ENCODE measurements at regions not wholly inside any gene's neighbourhood (a gene's known extent, or its start where the extent isn't known, plus 50 kb on each side); places are given as distances from the start of the nearest gene placed in this dataset.

DNA sequence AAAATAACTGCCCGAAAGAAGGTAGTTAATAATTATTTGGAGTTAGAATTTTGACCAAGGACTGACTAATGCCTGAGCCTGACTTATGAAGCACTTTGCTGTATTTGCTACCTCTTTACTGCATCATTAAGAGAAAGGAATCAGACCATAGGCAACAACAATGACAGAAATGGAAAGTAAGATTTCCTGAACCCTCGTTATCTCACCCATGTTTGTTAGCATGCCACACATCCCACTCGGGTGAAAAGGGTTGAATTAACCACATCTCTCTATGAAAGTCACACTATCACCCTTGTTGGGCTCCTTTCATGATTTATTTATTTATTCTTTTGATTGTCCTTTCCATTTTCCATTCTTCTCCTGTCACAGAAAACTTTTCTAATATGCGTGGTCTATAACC lies 59.6 kb downstream of the OLIG3 start:
- no peak for DNase-seq

DNA sequence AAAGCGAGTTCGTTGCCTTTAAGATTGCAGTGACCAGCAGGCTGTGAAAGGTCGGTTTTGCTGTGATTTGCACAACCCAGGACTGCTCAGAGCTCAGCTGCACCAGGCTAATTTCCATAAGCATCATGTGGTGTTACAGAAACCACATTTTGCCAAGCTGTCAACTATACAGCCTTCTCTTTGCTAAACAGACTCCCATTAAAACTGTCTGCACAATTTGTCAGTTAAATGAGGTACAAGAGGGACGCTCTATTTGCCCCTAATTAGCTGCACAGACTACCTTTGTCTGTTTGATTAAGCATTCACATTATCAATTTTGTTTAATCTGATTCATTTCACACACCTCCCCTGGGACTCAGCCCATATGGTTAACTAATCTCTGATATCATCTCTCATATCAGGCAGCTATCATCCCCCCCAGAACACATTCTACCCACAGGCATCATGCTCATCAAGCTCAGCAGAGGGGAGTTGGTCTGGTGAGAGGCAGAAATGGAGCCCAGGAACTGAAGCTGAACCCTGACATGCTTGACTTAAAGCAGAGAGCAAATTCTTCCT lies 62.1 kb downstream of the OLIG3 start:
- no peak for DNase-seq

GRCh38 chr6:137430954-137431353 lies 63.2 kb downstream of the OLIG3 start:
- DNase-seq, result no peak

DNA sequence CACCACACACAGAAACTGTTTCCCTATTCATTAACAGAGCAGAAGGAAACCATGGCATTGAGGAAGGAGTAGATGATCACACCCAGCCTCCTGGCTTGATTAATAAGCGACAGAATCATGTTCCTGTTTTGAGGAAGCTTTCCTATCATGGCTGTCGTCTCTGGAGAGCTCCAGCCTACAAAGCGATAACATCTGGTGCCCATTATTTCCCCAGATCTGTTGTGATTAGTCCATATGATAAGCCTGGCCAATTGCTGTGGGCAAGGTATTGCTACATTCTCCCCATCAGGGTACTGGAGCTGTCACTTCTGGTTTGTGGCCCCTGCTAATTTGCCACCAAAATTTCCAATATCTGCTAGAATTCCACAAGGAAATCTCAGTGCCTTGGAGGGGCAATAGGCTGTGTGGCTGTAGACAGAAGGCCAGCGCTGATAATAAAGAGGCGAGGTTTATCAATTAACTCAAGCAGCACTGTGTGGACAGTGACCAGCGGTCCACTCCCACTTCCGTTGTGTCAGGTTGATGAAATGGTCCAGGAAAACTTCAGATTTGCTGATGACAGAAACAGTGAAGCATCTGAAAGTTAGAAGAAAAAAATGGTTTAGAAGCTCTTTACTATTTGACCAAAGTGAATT lies 66.4 kb downstream of the OLIG3 start:
- no peak for DNase-seq

DNA sequence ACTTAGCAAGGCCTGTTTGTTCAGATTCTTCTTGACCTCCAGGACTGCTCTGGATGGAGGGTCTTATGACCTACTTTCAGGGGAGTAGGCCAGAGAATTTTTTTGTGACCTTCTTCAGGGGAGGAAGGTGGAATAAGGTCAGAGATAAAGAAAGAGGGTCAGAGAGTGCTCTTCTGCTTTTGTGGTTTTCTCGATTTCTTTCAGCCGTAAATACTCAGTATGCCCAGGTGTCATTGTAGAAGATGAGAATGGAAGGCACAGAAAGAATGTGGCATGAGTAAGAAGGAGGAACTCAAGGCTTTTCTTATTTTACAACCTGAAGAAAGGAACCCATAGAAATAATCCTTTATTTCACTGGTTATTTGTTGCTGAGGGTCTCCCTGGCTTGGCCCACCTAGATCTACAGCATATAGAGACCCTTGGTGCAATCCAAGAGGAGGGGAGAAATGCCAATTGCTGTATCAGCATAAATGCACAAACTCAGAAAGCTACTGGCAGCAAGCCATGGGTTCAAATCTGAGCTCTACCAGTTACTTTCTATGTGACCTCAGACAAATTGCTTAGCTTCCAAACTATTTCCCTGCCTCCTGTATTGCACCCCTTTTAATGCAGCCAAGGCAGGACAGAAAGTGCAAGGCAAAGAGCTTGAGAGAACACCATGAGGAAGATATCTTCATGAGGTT lies 68.0 kb downstream of the OLIG3 start:
- no peak for DNase-seq

DNA sequence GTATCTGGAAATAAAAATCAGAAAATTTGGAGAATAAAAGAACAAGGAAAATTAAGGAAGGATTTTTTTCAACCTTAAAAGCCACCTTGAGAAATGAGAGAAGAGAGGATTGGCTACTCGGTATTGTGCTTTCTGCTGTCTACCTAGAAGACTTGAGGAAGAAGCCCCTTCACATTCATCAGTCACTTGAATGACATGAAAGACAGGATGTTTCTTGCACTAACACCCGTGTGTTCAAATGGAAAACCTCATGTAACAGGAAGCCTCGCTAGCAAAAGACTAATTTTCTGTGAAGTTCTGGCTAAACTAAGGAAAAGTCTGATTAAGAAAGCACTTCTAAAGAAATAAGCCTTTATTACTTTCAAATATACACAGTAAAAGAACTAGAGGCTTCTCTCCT lies 69.9 kb downstream of the OLIG3 start:
- peak in 2 of 6 experiments; percentile 19 to 21 for DNase-seq

- no peak for DNase-seq
Measured at GRCh38 chr6:137423451-137424168, 70.6 kb downstream of the OLIG3 start.

DNA sequence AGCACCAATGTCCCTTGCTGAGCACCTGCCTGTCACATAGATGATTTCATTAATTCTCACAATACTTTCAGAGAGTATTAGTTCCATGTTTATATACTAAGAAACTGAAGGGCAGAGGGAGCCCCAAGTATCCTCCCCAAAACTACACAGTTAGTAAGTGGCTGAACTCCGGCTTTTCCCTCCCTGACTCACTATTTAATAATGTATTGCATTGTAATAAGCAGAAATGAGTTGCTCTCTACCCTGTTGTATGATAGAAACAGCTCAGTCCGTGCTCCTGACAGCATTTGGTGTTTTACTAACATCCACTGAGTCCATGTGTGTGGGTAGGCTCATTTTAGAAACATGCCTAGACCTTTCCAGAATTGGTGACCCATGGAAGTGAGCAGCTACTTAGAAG lies 76.8 kb downstream of the OLIG3 start:
- no peak for DNase-seq

- no peak for DNase-seq
Measured at GRCh38 chr6:137416376-137417109, 77.7 kb downstream of the OLIG3 start.

GRCh38 chr6:137415834-137416190 lies 78.4 kb downstream of the OLIG3 start:
- no peak for DNase-seq

- peak; percentile 23 to 75 (median 40) for DNase-seq
Measured at GRCh38 chr6:137415127-137415833, 78.9 kb downstream of the OLIG3 start.

GRCh38 chr6:137414599-137414998 lies 79.6 kb downstream of the OLIG3 start:
- DNase-seq, result no peak

GRCh38 chr6:137413482-137413881 lies 80.7 kb downstream of the OLIG3 start:
- no peak for DNase-seq

DNA sequence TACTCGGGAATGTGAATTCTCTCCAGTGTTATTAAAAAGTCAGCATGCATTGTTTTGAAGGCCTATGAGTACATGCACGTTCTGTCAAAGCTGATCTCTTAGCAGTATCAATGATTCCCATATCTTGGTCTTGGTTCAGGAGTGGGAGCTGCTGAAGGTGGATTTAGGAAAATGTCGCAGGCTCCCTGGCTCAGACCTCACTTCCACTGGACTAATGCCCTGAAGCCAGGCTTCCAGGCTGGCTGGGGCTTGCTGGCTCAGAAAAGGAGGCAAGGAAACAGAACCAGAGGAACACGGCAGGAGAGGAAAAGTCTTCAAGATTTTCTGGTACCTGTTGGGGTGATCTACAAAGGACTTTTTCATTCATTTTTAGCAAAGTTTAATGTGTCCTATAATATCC lies 81.6 kb downstream of the OLIG3 start:
- no peak for DNase-seq

- no peak for DNase-seq
Measured at GRCh38 chr6:137409266-137409777, 84.9 kb downstream of the OLIG3 start.

GRCh38 chr6:137407816-137408215 lies 86.4 kb downstream of the OLIG3 start:
- no peak for DNase-seq

DNA sequence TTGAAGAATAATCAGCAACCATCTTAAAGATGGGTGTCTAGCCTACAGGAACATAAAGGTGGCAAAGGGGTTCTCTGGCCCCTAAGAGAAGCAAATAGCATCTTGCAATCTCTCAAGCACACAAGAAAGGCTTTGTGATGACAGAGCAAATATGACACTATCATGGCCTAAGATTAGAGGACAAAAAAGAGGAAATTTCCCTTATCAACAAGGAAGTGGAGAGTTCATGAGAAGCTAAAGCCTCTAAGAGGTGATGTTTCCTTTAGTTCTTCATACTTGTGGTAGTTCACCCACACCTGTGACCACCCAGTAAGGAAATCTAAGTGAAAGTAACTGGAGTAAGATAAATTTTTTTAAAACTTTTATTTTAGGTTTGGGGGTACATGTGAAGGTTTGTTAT lies 88.4 kb downstream of the OLIG3 start:
- DNase-seq, result no peak

DNA sequence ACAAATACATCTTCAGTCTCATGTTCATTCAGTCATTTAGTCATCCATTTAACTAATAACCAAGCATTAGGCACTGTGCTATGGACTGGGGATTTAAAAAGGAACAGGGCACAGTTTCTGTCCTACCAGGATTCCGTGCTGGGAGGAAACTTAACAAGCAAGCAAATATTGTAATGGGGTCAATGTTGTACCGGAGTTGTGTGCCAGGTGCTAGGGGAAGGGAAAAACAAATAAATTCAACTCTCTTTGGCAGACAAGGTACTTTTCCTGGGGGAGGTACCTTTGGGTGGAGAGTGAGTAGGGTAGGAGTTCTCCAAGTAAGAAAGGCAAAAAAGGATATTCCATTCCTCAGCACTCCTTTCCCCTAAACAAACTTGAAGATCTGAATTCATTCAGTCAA lies 90.3 kb downstream of the OLIG3 start:
- no peak for DNase-seq

DNA sequence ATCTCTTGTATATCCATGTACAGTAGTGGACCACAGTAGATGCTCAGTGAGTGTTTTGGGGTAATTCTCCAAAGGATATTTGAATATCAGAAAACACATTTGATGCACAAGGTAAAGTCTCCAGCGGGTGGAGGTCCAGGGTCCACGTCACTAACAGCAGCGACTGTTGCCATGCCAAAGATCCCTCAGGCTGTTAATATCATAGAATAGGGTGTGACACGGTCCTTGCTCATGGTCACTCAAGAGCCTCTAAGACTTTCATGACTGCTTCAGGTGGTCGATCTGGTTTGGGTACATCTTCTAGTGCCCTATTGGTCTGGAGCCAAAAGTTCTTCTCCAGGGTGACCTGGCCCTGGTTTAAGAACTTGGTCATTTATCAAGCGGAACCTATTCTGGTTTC lies 90.8 kb downstream of the OLIG3 start:
- DNase-seq, result no peak

DNA sequence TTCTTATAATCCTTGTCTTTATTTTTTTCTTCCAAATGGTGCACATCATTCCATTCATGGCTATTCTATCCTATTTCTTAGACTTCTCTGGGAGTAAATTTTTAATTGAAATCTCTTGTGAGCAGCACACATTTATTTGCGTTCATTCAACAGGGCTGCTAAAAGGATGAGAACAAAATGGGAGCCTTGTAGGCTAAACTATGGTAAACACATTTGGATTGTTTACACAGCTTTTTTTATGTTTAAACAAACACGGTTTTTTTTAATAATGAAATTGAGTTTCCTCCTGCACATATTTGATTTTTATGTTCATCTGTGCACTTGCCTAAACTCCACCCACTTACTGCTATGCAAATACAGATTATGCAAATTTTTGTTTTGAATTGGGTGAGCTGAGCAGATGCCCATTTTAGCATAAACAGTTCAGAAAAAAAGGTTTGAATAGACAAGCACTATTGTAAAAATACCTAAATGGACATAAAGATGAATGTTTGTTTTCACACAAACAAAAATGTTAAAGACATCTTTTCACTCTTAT lies 92.0 kb downstream of the OLIG3 start:
- no peak for DNase-seq

DNA sequence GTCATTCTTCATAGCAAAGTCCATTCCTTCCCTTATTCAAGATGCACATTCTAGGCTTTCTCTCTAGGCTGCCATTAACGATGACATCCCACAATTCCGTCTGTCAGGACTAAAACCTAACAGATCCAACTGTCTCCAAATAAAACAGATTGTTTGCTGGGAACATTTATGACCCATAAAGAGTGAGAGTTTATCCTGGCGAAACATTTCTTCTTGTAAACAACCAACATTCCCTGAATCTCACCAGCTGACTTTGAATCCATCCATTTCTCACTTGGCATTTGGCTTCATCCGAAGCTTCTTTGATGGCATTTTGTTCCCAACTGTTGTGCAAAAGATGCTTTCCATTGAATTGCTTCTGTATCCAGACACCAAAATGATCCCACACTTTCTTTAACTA lies 93.1 kb downstream of the OLIG3 start:
- DNase-seq, result no peak

- no peak for DNase-seq
Measured at GRCh38 chr6:137399881-137400443, 94.2 kb downstream of the OLIG3 start.
